ENCODE measurements at regions not wholly inside any gene's neighbourhood (a gene's known extent, or its start where the extent isn't known, plus 50 kb on each side); places are given as distances from the start of the nearest gene placed in this dataset.

DNA sequence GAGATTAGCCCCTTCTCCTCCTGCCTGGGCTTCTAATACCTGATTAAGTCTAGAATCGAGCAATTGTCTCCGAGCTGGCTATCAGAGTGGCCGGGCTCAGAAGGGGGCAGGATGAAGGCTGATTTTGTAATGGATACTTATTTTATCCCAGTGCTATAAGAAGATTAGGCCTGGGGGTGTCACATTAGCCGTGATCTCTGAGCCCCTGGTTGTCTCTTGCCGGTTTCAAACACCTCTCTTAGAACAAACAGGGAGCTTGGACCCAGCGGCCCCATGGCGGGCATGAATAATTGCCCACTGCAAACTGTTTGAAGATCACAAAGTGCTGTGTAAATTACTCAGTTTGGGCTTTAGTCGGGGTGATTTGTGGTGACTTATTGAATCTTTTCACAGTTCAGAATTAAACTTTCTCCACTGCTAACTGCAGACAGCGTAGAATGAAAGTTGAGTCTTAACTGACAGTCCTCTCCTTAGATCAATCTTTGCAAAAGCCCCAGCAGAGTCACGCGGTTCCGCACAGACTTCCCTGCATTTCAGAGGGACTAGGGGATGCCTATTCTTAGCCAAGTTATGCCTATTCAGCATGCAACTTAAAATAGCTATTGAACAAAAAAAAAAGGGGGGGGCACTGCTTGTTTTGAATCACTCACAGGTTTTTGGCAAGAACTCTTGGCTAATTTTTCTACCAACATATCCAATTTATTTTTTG lies 200.6 kb upstream of the IRX1 start:
- Histone ChIP-seq H3K4me3 (no peak overlapping the region), H3K4me1 (peaks cover 5 to 14% of the 10 kb centered on the region in 2 donors), H3K27me3 (no peaks in the 10 kb centered on the region), H3K27ac (no peak overlapping the region), H3K36me3 (no peaks in the 10 kb centered on the region), H3K9me3 (peaks cover 0 to 4% (median 0%) of the 10 kb centered on the region in 3 donors)
- intact Hi-C loops (cut with DNase I; ENCODE audit: low total_unique reads), result no loop called here
- no peak for DNase-seq
- in situ Hi-C loops (cut with MboI; ENCODE audit: low sequenced_read_pairs in 4 of 4), result no loop called here
- TF ChIP-seq, protein P1, sequence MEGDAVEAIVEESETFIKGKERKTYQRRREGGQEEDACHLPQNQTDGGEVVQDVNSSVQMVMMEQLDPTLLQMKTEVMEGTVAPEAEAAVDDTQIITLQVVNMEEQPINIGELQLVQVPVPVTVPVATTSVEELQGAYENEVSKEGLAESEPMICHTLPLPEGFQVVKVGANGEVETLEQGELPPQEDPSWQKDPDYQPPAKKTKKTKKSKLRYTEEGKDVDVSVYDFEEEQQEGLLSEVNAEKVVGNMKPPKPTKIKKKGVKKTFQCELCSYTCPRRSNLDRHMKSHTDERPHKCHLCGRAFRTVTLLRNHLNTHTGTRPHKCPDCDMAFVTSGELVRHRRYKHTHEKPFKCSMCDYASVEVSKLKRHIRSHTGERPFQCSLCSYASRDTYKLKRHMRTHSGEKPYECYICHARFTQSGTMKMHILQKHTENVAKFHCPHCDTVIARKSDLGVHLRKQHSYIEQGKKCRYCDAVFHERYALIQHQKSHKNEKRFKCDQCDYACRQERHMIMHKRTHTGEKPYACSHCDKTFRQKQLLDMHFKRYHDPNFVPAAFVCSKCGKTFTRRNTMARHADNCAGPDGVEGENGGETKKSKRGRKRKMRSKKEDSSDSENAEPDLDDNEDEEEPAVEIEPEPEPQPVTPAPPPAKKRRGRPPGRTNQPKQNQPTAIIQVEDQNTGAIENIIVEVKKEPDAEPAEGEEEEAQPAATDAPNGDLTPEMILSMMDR (IDR thresholded peaks at IDR 0.05 in 4 of 5, conservative IDR thresholded peaks at IDR 0.05 in 1 of 5), result no peak
- TF ChIP-seq POLR2A (IDR thresholded peaks at IDR 0.05), result no peak
- peak; percentile 63 to 71 for ATAC-seq

- no peak for ATAC-seq
- H3K27ac ChIP-seq, result no peak overlapping the region
These were observed 201.6 kb upstream of the IRX1 start for GRCh38 chr5:3393920-3394597.

DNA sequence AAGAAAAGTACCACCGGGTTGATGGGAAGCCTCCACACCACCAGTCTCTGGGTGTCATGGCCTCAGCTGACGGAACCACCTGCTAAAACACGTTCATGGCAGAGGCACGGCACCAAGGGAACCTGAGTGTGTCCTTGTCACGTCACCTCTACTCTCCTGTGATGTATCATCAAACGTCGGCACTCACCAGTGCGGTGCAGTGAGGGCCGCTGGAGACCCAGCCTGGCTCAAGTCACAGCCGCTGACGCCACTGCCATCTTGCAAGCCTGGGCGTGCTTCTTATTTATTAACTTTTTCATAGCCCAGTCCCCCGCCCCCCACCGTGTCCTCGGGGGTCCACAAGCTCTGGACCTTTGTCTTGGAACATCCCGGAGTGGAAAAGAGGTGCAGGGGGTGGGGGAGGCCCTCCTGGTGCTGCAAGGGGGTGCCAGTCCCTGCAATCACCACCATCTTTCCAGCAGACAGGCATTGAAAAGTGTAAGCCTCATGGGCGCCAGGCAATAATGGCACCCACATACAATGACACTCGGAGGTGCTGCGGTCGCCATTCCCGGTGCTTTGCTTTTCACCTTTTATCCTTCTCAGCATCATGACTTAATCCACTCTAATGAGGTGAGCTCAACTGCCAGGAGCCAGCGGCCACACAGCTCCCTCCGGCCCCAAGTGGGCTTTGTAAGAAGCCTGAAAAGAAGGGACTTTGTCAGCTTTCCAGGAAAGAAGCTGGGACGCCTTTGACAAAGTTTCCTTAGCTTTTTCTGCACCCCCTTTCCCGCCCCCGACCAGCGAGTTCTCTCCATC lies 202.3 kb upstream of the IRX1 start:
- Histone ChIP-seq H3K36me3 (no peaks in the 10 kb centered on the region), H3K9me3 (no peaks in the 10 kb centered on the region), H3K27me3 (no peaks in the 10 kb centered on the region), H3K4me1 (peaks cover 5 to 14% of the 10 kb centered on the region in 2 donors), H3K4me3 (no peak overlapping the region), H3K27ac (no peak overlapping the region)
- no peak for TF ChIP-seq POLR2A (IDR thresholded peaks at IDR 0.05)
- TF ChIP-seq, protein P1 (IDR thresholded peaks at IDR 0.05 in 4 of 5, conservative IDR thresholded peaks at IDR 0.05 in 1 of 5), result no peak
- ATAC-seq (no peak), DNase-seq (no peak)
- intact Hi-C loops (cut with DNase I; ENCODE audit: low total_unique reads) (no loop called here), in situ Hi-C loops (cut with MboI; ENCODE audit: low sequenced_read_pairs in 4 of 4) (no loop called here)

More at GRCh38 chr5:3393920-3394597, 201.6 kb upstream of the IRX1 start:
- H3K36me3 ChIP-seq, result no peaks in the 10 kb centered on the region
- no peaks in the 10 kb centered on the region for H3K9me3 ChIP-seq
- no peak for DNase-seq
- intact Hi-C loops (cut with DNase I; ENCODE audit: low total_unique reads) (no loop called here), in situ Hi-C loops (cut with MboI; ENCODE audit: low sequenced_read_pairs in 4 of 4) (no loop called here)
- no peaks in the 10 kb centered on the region for H3K27me3 ChIP-seq
- H3K4me3 ChIP-seq, result no peak overlapping the region
- H3K4me1 ChIP-seq, result peaks cover 5 to 14% of the 10 kb centered on the region in 2 donors
- TF ChIP-seq POLR2A (IDR thresholded peaks at IDR 0.05), result no peak
- TF ChIP-seq, protein P1 (IDR thresholded peaks at IDR 0.05 in 4 of 5, conservative IDR thresholded peaks at IDR 0.05 in 1 of 5), result no peak

DNA sequence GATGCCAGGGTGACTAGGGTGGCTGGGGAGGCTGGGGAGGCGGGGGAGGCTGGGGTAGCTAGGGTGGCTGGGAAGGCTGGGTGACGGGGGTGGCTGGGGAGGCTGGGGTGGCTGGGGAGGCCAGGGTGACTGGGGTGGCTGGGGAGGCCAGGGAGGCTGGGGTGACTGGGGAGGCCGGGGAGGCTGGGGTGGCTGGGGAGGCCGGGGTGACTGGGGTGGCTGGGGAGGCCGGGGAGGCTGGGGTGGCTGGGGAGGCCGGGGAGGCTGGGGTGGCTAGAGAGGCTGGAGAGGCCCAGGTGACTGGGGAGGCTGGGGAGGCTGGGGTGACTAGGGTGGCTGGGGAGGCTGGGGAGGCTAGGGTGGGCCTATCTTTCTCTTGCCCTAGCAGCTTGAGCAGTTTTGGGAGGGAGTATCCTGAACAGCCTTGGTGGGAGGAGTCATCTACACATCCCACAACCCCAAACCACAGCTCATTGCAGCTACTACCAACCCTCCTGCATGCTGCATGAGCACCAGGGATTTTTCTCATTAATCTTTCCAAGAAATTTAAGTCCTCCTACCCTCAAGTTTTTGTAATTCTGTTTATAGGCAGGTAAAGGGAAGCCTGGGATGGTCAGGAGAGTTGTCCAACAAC lies 203.2 kb upstream of the IRX1 start:
- Histone ChIP-seq H3K36me3 (no peaks in the 10 kb centered on the region), H3K27ac (no peak overlapping the region), H3K4me3 (no peak overlapping the region), H3K4me1 (peaks cover 5 to 14% of the 10 kb centered on the region in 2 donors), H3K27me3 (no peaks in the 10 kb centered on the region), H3K9me3 (no peaks in the 10 kb centered on the region)
- DNase-seq, result no peak
- TF ChIP-seq POLR2A (IDR thresholded peaks at IDR 0.05), result no peak
- TF ChIP-seq, protein P1 (IDR thresholded peaks at IDR 0.05 in 4 of 5, conservative IDR thresholded peaks at IDR 0.05 in 1 of 5), result no peak
- intact Hi-C loops (cut with DNase I; ENCODE audit: low total_unique reads), result no loop called here
- in situ Hi-C loops (cut with MboI; ENCODE audit: low sequenced_read_pairs in 4 of 4), result no loop called here
- no peak for ATAC-seq
